ENCODE measurements at regions not wholly inside any gene's neighbourhood (a gene's known extent, or its start where the extent isn't known, plus 50 kb on each side); places are given as distances from the start of the nearest gene placed in this dataset.

- H2AFZ ChIP-seq (ENCODE audit: low read length) = peak overlapping the region; percentile 63
- TF ChIP-seq, protein P1, sequence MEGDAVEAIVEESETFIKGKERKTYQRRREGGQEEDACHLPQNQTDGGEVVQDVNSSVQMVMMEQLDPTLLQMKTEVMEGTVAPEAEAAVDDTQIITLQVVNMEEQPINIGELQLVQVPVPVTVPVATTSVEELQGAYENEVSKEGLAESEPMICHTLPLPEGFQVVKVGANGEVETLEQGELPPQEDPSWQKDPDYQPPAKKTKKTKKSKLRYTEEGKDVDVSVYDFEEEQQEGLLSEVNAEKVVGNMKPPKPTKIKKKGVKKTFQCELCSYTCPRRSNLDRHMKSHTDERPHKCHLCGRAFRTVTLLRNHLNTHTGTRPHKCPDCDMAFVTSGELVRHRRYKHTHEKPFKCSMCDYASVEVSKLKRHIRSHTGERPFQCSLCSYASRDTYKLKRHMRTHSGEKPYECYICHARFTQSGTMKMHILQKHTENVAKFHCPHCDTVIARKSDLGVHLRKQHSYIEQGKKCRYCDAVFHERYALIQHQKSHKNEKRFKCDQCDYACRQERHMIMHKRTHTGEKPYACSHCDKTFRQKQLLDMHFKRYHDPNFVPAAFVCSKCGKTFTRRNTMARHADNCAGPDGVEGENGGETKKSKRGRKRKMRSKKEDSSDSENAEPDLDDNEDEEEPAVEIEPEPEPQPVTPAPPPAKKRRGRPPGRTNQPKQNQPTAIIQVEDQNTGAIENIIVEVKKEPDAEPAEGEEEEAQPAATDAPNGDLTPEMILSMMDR (conservative IDR thresholded peaks at IDR 0.05 in 1 of 2, IDR thresholded peaks at IDR 0.05 in 1 of 2; ENCODE audit: low read depth in 1 of 2, low read length in 2 of 2) = no peak
- no peak for TF ChIP-seq EZH2 (IDR thresholded peaks at IDR 0.05; ENCODE audit: low read length, missing control alignments)
- DNase-seq (ENCODE audit: low read depth in 2 of 2) = peak in 1 of 2 donors; percentile 44
Measured at GRCh38 chr5:54785729-54786591, 199.4 kb downstream of the ESM1 start.

GRCh38 chr5:54778783-54779182 lies 206.6 kb downstream of the ESM1 start:
- H3K79me2 ChIP-seq (ENCODE audit: control insufficient read depth, insufficient read depth, low read length) = no peaks in the 10 kb centered on the region
- no peaks in the 10 kb centered on the region for H3K9me3 ChIP-seq (ENCODE audit: control insufficient read depth, insufficient read depth, low read depth, low read length)
- no peaks in the 10 kb centered on the region for H3K36me3 ChIP-seq (ENCODE audit: control insufficient read depth, insufficient read depth, low read length)
- H3K4me1 ChIP-seq (ENCODE audit: control insufficient read depth, extremely low read depth, insufficient read depth, low read length) = no peaks in the 10 kb centered on the region
- peak overlapping the region; percentile 15 for H2AFZ ChIP-seq (ENCODE audit: low read length)
- DNase-seq (ENCODE audit: low read depth in 2 of 2) = no peak
- no peak for TF ChIP-seq EZH2 (IDR thresholded peaks at IDR 0.05; ENCODE audit: low read length, missing control alignments)
- TF ChIP-seq, protein P1 (conservative IDR thresholded peaks at IDR 0.05 in 1 of 2, IDR thresholded peaks at IDR 0.05 in 1 of 2; ENCODE audit: low read depth in 1 of 2, low read length in 2 of 2) = no peak
- H3K9ac ChIP-seq (ENCODE audit: insufficient read depth, low read length) = no peak overlapping the region
- no peaks in the 10 kb centered on the region for H4K20me1 ChIP-seq (ENCODE audit: control insufficient read depth, extremely low read depth, insufficient read depth, low read length)
- H3K4me3 ChIP-seq (replicated peaks in 1 of 4; ENCODE audit: control extremely low read depth in 1 of 4, insufficient read depth in 1 of 4, low read depth in 3 of 4, low read length in 4 of 4) = no peak overlapping the region
- H3K27ac ChIP-seq (ENCODE audit: insufficient read depth, low read length) = no peak overlapping the region
- H3K4me2 ChIP-seq (ENCODE audit: extremely low read depth, insufficient read depth, low read length) = no peak overlapping the region
- no peaks in the 10 kb centered on the region for H3K27me3 ChIP-seq (ENCODE audit: control insufficient read depth, insufficient read depth, low read length)

More at GRCh38 chr5:54785729-54786591, 199.4 kb downstream of the ESM1 start:
- Histone ChIP-seq H3K9ac (ENCODE audit: insufficient read depth, low read length) (no peak overlapping the region), H3K9me3 (ENCODE audit: control insufficient read depth, insufficient read depth, low read depth, low read length) (no peaks in the 10 kb centered on the region), H3K4me2 (ENCODE audit: extremely low read depth, insufficient read depth, low read length) (no peak overlapping the region), H3K4me1 (ENCODE audit: control insufficient read depth, extremely low read depth, insufficient read depth, low read length) (no peaks in the 10 kb centered on the region), H4K20me1 (ENCODE audit: control insufficient read depth, extremely low read depth, insufficient read depth, low read length) (no peaks in the 10 kb centered on the region), H3K79me2 (ENCODE audit: control insufficient read depth, insufficient read depth, low read length) (no peaks in the 10 kb centered on the region), H3K27ac (ENCODE audit: insufficient read depth, low read length) (no peak overlapping the region), H3K36me3 (ENCODE audit: control insufficient read depth, insufficient read depth, low read length) (no peaks in the 10 kb centered on the region), H3K4me3 (replicated peaks in 1 of 4; ENCODE audit: control extremely low read depth in 1 of 4, insufficient read depth in 1 of 4, low read depth in 3 of 4, low read length in 4 of 4) (no peak overlapping the region), H3K27me3 (ENCODE audit: control insufficient read depth, insufficient read depth, low read length) (no peaks in the 10 kb centered on the region)

DNA sequence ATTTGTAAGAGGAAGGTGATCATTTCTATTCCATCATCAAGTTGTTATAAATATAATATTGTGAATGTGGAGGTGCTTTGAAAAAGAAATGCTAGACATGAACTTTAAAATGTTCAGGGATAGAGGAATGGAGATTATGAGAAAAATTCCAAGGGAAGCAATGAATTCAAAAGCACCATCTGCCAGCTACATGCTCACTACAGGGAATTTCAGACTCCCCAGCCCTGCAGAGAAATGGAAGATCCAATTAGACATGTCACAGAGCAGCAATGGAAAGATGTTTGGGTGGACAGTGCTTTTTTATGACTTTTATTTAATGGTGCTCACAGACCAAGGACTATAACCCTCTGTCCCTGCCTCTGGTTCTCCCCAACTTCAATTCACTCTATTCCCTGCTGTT lies 209.7 kb downstream of the ESM1 start:
- no peak for TF ChIP-seq EZH2 (IDR thresholded peaks at IDR 0.05; ENCODE audit: low read length, missing control alignments)
- TF ChIP-seq, protein P1 (conservative IDR thresholded peaks at IDR 0.05 in 1 of 2, IDR thresholded peaks at IDR 0.05 in 1 of 2; ENCODE audit: low read depth in 1 of 2, low read length in 2 of 2) = no peak
- H3K4me1 ChIP-seq (ENCODE audit: control insufficient read depth, extremely low read depth, insufficient read depth, low read length) = no peaks in the 10 kb centered on the region
- no peak overlapping the region for H3K27ac ChIP-seq (ENCODE audit: insufficient read depth, low read length)
- H3K4me2 ChIP-seq (ENCODE audit: extremely low read depth, insufficient read depth, low read length) = no peak overlapping the region
- no peaks in the 10 kb centered on the region for H3K36me3 ChIP-seq (ENCODE audit: control insufficient read depth, insufficient read depth, low read length)
- H3K9ac ChIP-seq (ENCODE audit: insufficient read depth, low read length) = no peak overlapping the region
- no peaks in the 10 kb centered on the region for H3K9me3 ChIP-seq (ENCODE audit: control insufficient read depth, insufficient read depth, low read depth, low read length)
- no peak overlapping the region for H3K4me3 ChIP-seq (replicated peaks in 1 of 4; ENCODE audit: control extremely low read depth in 1 of 4, insufficient read depth in 1 of 4, low read depth in 3 of 4, low read length in 4 of 4)
- no peaks in the 10 kb centered on the region for H3K79me2 ChIP-seq (ENCODE audit: control insufficient read depth, insufficient read depth, low read length)
- no peaks in the 10 kb centered on the region for H3K27me3 ChIP-seq (ENCODE audit: control insufficient read depth, insufficient read depth, low read length)
- no peak overlapping the region for H2AFZ ChIP-seq (ENCODE audit: low read length)
- no peak for DNase-seq (ENCODE audit: low read depth in 2 of 2)
- H4K20me1 ChIP-seq (ENCODE audit: control insufficient read depth, extremely low read depth, insufficient read depth, low read length) = no peaks in the 10 kb centered on the region
